MCF 10A (cell line): ENCODE measurements at regions not wholly inside any gene's neighbourhood (a gene's known extent, or its start where the extent isn't known, plus 50 kb on each side); places are given as distances from the start of the nearest gene placed in this dataset.

Experiments used
- BruUV-seq: library from RNA; stranded (reverse); fragments of 400-500 nt; replicated peaks from 2 replicates; lab custom pipeline; 2021; lab: Mats Ljungman, UMichigan
- CTCF ChIA-PET: fragments of 300-600 bp; sonication (Branson Sonifier 250); formaldehyde crosslinking; extraction: SDS; loops from one replicate; lab custom pipeline; 2021; ENCODE audit warnings: antibody characterized with exemption, inconsistent platforms; lab: Yijun Ruan, JAX
- POLR2A ChIA-PET: fragments of 300-600, 350-650 bp; sonication (Branson Sonifier 250); formaldehyde crosslinking; extraction: SDS; loops from one replicate; lab custom pipeline; 2020; ENCODE audit warnings: antibody characterized with exemption, inconsistent platforms; lab: Yijun Ruan, JAX
- DNase-seq: peaks from one replicate; pipeline ENCODE4 v3.0.0-alpha.2; 2018; ENCODE audit not compliant: unreplicated experiment
- H3K27ac Mint-ChIP-seq: one replicate; pipeline ENCODE4 v1.8.0; 2022; ENCODE audit warnings: mild to moderate bottlenecking, low read depth, mixed read lengths; ENCODE audit not compliant: unreplicated experiment
- H3K27me3 Mint-ChIP-seq: one replicate; pipeline ENCODE4 v1.8.0; 2022; ENCODE audit warnings: mixed read lengths; ENCODE audit not compliant: insufficient read depth, unreplicated experiment
- H3K36me3 Mint-ChIP-seq: one replicate; pipeline ENCODE4 v1.8.0; 2022; ENCODE audit warnings: mild to moderate bottlenecking, moderate library complexity, mixed read lengths; ENCODE audit not compliant: insufficient read depth, unreplicated experiment
- H3K4me1 Mint-ChIP-seq: one replicate; pipeline ENCODE4 v1.8.0; 2022; ENCODE audit warnings: mixed read lengths; ENCODE audit not compliant: insufficient read depth, unreplicated experiment
- H3K4me3 Mint-ChIP-seq: one replicate; pipeline ENCODE4 v1.8.0; 2022; ENCODE audit warnings: mild to moderate bottlenecking, moderate library complexity, mixed read lengths; ENCODE audit not compliant: unreplicated experiment
- H3K9me3 Mint-ChIP-seq: one replicate; pipeline ENCODE4 v1.8.0; 2022; ENCODE audit warnings: mixed read lengths; ENCODE audit not compliant: unreplicated experiment
- intact Hi-C: fragments of 100-400 bp; cut with micrococcal nuclease; formaldehyde crosslinking; loops from 2 replicates; pipeline ENCODE4 v1.14.1; 2022
- TF ChIP-seq, protein P1 (sequence below): fragments of 200-600 bp; IDR thresholded peaks from one replicate; pipeline ENCODE4 v1.8.0; 2022; ENCODE audit warnings: antibody characterized with exemption, mild to moderate bottlenecking; ENCODE audit not compliant: unreplicated experiment

DNA sequence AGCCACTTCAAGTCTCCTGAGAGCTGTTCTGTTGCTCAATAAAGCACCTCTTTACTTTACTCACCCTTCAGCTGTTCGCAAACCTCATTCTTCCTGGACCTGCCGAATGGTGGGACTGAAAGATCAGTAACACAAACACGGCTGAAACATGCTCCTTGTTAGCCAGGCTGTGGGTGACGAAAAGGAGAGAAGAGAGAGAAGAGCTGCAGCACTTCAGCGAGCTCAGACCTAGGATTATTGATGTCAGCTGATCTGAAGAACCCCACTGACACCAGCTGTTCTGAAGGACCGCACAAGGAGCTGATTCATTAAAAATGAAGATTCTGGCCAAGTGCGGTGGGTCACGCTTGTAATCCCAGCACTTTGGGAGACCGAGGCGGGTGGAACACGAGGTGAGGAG lies 2020.0 kb upstream of the ADGRL3 start:
- no peak for DNase-seq
- no peak overlapping the region for H3K4me3 Mint-ChIP-seq
- BruUV-seq, result no TSS peak
- no peaks in the 10 kb centered on the region for H3K4me1 Mint-ChIP-seq
- TF ChIP-seq, protein P1, sequence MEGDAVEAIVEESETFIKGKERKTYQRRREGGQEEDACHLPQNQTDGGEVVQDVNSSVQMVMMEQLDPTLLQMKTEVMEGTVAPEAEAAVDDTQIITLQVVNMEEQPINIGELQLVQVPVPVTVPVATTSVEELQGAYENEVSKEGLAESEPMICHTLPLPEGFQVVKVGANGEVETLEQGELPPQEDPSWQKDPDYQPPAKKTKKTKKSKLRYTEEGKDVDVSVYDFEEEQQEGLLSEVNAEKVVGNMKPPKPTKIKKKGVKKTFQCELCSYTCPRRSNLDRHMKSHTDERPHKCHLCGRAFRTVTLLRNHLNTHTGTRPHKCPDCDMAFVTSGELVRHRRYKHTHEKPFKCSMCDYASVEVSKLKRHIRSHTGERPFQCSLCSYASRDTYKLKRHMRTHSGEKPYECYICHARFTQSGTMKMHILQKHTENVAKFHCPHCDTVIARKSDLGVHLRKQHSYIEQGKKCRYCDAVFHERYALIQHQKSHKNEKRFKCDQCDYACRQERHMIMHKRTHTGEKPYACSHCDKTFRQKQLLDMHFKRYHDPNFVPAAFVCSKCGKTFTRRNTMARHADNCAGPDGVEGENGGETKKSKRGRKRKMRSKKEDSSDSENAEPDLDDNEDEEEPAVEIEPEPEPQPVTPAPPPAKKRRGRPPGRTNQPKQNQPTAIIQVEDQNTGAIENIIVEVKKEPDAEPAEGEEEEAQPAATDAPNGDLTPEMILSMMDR, result no peak
- intact Hi-C loops, result no loop called here
- ChIA-PET CTCF (interaction anchor here (0.9 kb wide), 1 partner anchor 21 kb away, joined by 3 read pairs; no protein-coding TSS in a partner anchor), POLR2A (no interaction called here)
- no peak overlapping the region for H3K27ac Mint-ChIP-seq
- no peaks in the 10 kb centered on the region for H3K36me3 Mint-ChIP-seq
- H3K9me3 Mint-ChIP-seq, result no peaks in the 10 kb centered on the region
- no peaks in the 10 kb centered on the region for H3K27me3 Mint-ChIP-seq

DNA sequence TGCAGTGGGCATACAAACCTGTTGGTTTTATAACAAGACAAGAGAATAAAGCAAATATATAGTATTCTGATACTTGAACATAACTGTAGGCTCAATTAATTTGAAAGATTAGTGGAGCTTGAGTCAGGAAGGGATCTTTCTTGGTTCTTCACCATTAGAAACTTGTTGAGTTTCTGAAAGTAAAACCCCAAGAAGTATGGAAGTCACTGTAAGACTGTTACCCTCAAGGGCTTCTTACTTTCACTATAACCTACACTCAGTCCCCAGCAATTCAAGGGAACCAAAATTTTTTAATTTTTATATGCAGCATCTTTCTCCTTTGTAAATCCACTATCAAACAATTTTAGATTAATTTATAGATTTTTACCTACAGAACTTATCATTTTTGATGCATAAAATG lies 2019.2 kb upstream of the ADGRL3 start:
- intact Hi-C loops, result no loop called here
- H3K36me3 Mint-ChIP-seq, result no peaks in the 10 kb centered on the region
- ChIA-PET CTCF (interaction anchor here (0.6 kb wide), 1 partner anchor 1248 kb away, joined by 5 read pairs; no protein-coding TSS in a partner anchor), POLR2A (no interaction called here)
- BruUV-seq, result no TSS peak
- H3K27ac Mint-ChIP-seq, result no peak overlapping the region
- DNase-seq, result no peak
- H3K27me3 Mint-ChIP-seq, result no peaks in the 10 kb centered on the region
- TF ChIP-seq, protein P1, result no peak
- no peak overlapping the region for H3K4me3 Mint-ChIP-seq
- no peaks in the 10 kb centered on the region for H3K4me1 Mint-ChIP-seq
- H3K9me3 Mint-ChIP-seq, result no peaks in the 10 kb centered on the region

DNA sequence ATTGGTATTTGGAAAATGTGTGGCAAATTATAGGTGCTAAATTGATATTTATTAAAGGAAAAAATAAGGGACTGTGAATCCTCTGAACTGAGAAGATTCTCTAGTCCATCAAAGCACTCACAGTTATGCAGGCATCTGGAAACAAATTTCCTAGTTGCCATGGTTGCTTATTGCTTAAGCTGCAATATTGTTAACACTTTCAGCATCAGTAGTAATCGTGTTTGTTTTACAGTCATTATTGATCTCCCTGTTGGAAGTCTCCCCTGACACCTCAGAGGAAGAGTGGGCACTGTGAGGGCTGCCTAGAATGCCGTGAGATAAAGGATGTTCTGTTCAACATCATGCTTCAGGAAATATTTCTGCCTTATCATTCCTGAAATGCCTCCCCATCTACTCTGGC lies 2004.3 kb upstream of the ADGRL3 start:
- TF ChIP-seq, protein P1, result no peak
- Mint-ChIP-seq H3K4me3 (no peak overlapping the region), H3K27me3 (no peaks in the 10 kb centered on the region), H3K27ac (no peak overlapping the region), H3K4me1 (peaks cover 8% of the 10 kb centered on the region), H3K36me3 (no peaks in the 10 kb centered on the region), H3K9me3 (no peaks in the 10 kb centered on the region)
- CTCF ChIA-PET, result no interaction called here
- no peak for DNase-seq
- POLR2A ChIA-PET, result no interaction called here
- BruUV-seq, result no TSS peak
- intact Hi-C loops, result no loop called here

DNA sequence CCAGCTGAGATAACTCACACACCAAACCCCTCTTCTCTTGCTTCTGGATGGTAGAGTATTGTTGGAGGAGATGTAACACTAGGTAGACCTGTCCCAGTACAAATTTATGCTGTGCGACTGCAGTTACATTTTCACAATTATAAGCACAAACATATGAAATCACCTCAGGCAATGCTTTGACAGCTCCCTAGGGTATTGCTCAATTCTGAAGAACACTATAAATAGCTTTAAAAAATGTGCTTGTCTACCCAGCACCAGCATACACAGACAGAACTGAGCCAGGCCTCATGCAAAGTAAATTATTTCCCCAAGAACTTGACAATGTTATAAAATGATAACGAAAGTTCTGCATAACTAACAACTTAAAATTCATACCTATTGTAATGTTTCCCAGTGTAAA lies 1999.1 kb upstream of the ADGRL3 start:
- Mint-ChIP-seq H3K27ac (no peak overlapping the region), H3K36me3 (peaks cover under 1% of the 10 kb centered on the region), H3K4me3 (no peak overlapping the region), H3K27me3 (no peaks in the 10 kb centered on the region), H3K4me1 (peaks cover 22% of the 10 kb centered on the region), H3K9me3 (no peaks in the 10 kb centered on the region)
- BruUV-seq, result no TSS peak
- TF ChIP-seq, protein P1, result no peak
- intact Hi-C loops, result no loop called here
- ChIA-PET CTCF (interaction anchor here (0.7 kb wide), 1 partner anchor 21 kb away, joined by 3 read pairs; no protein-coding TSS in a partner anchor), POLR2A (interaction anchor here (0.5 kb wide), 1 partner anchor 1777 kb away, joined by 3 read pairs; no protein-coding TSS in a partner anchor)
- DNase-seq, result peak; percentile 53
